ENCODE measurements at regions not wholly inside any gene's neighbourhood (a gene's known extent, or its start where the extent isn't known, plus 50 kb on each side); places are given as distances from the start of the nearest gene placed in this dataset.
"Not testable (repeated sequence)": the region's sequence is repeated elsewhere in the genome, so short reads cannot be mapped to it uniquely, and the experiment has no call there.

- DNase-seq (ENCODE audit: low spot score) = no peak
- no peak overlapping the region for H3K4me3 Mint-ChIP-seq
- H3K27ac Mint-ChIP-seq = no peak overlapping the region
- H3K9me3 Mint-ChIP-seq = peaks cover 27% of the 10 kb centered on the region
- no peaks in the 10 kb centered on the region for H3K27me3 Mint-ChIP-seq (ENCODE audit: low read depth)
- no peaks in the 10 kb centered on the region for H3K4me1 Mint-ChIP-seq (ENCODE audit: low read depth)
- no peaks in the 10 kb centered on the region for H3K36me3 Mint-ChIP-seq (ENCODE audit: low read depth)
Measured at GRCh38 chr14:48333221-48333920, 658.0 kb upstream of the MDGA2 start.

DNA sequence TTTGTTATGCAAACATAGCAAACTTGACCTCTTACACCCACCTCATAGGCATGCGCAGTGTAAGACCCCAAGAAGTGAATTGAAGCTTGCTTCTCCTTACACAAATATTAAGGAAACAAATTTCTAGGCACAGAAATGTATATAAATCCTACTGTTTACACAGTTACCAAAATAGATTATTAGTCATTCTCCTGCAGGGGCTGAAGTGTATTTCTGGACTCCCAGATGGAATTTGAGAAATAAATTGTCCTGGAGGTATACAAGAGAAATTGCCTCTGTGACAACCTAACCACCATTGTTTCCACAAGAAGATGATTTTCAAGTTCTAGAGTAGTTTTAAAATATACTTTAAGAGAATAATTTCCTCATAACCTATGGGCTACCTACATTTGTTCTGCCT, 656.0 kb upstream of the MDGA2 start:
- H3K27ac Mint-ChIP-seq = no peak overlapping the region
- H3K27me3 Mint-ChIP-seq (ENCODE audit: low read depth) = no peaks in the 10 kb centered on the region
- no peak overlapping the region for H3K4me3 Mint-ChIP-seq
- DNase-seq (ENCODE audit: low spot score) = no peak
- H3K36me3 Mint-ChIP-seq (ENCODE audit: low read depth) = no peaks in the 10 kb centered on the region
- peaks cover 22% of the 10 kb centered on the region for H3K9me3 Mint-ChIP-seq
- H3K4me1 Mint-ChIP-seq (ENCODE audit: low read depth) = no peaks in the 10 kb centered on the region

DNA sequence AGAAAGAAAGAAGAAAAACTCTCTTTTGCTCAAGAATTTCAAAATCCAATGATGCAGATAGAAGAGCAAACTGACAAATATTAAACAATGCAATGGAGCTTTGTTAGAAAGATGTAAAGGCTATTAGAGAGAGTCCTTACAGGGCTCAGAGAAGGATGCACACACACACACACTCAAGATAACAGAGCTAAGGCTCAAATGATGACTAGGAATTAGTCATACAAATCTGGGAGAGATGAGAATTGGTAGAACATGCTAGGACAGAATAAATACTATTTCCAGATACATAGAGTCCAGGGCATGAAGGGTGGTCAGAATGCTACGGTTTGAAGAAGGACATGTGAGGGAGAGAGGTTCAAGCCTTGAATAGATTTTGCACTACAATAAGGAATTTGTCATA, 650.1 kb upstream of the MDGA2 start:
- no peak overlapping the region for H3K27ac Mint-ChIP-seq
- no peaks in the 10 kb centered on the region for H3K27me3 Mint-ChIP-seq (ENCODE audit: low read depth)
- no peaks in the 10 kb centered on the region for H3K4me1 Mint-ChIP-seq (ENCODE audit: low read depth)
- DNase-seq (ENCODE audit: low spot score) = no peak
- H3K36me3 Mint-ChIP-seq (ENCODE audit: low read depth) = no peaks in the 10 kb centered on the region
- H3K9me3 Mint-ChIP-seq = peaks cover 19% of the 10 kb centered on the region
- H3K4me3 Mint-ChIP-seq = no peak overlapping the region

GRCh38 chr14:48323665-48324064, 648.3 kb upstream of the MDGA2 start:
- DNase-seq (ENCODE audit: low spot score) = no peak
- Mint-ChIP-seq H3K4me3 (no peak overlapping the region), H3K4me1 (ENCODE audit: low read depth) (no peaks in the 10 kb centered on the region), H3K27me3 (ENCODE audit: low read depth) (no peaks in the 10 kb centered on the region), H3K27ac (no peak overlapping the region), H3K36me3 (ENCODE audit: low read depth) (no peaks in the 10 kb centered on the region), H3K9me3 (peaks cover 24% of the 10 kb centered on the region)

GRCh38 chr14:48319823-48320222, 644.4 kb upstream of the MDGA2 start:
- Mint-ChIP-seq H3K4me3 (no peak overlapping the region), H3K9me3 (peaks cover 21% of the 10 kb centered on the region), H3K36me3 (ENCODE audit: low read depth) (no peaks in the 10 kb centered on the region), H3K27me3 (ENCODE audit: low read depth) (no peaks in the 10 kb centered on the region), H3K27ac (no peak overlapping the region), H3K4me1 (ENCODE audit: low read depth) (no peaks in the 10 kb centered on the region)
- no peak for DNase-seq (ENCODE audit: low spot score)

DNA sequence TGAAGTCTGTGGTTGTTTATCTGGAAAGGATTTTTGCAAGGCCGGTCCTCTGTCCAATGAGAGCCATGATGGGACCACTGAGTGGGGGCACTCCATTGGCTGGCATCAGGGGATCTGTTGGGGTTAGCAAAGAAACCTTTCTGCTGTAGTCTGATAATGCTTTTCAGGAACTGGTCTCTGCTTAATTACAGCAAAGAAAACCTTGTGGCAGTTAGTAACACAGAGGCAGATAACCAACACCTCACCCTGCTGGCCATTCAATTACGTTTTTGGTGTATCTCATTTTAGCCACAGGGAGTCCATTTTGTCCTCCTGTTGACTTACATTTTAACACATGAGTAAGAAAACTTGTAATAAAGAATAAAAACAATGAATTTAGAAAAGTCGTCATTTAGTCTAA, 629.3 kb upstream of the MDGA2 start:
- Mint-ChIP-seq H3K36me3 (ENCODE audit: low read depth) (no peaks in the 10 kb centered on the region), H3K4me3 (no peak overlapping the region), H3K4me1 (ENCODE audit: low read depth) (no peaks in the 10 kb centered on the region), H3K27me3 (ENCODE audit: low read depth) (no peaks in the 10 kb centered on the region), H3K9me3 (peaks cover 21% of the 10 kb centered on the region), H3K27ac (no peak overlapping the region)
- no peak for DNase-seq (ENCODE audit: low spot score)

DNA sequence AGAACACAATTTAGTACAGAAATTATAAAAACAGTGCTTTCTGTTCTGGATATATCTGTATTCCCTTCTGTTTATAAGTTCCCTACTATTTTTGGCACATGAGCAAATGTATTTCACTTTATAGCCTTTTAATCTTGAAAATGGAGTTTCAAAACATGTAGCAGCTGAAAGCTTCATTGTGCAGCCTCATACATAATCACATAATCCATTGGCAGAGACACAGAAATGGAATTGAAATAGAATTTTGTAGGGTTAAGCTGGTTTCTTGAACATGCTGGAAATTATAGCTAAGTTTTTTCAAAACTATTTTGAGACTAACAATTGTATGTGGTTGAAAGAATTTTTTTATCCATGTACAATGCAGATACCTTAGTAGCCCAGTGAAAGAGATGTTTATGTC, 614.3 kb upstream of the MDGA2 start:
- Mint-ChIP-seq H3K9me3 (peaks cover 13% of the 10 kb centered on the region), H3K27ac (no peak overlapping the region), H3K27me3 (ENCODE audit: low read depth) (no peaks in the 10 kb centered on the region), H3K4me3 (no peak overlapping the region), H3K36me3 (ENCODE audit: low read depth) (no peaks in the 10 kb centered on the region), H3K4me1 (ENCODE audit: low read depth) (no peaks in the 10 kb centered on the region)
- DNase-seq (ENCODE audit: low spot score) = no peak

GRCh38 chr14:48285217-48285616, 609.8 kb upstream of the MDGA2 start:
- not testable (repeated sequence) for H3K4me1 Mint-ChIP-seq (ENCODE audit: low read depth); DNase-seq (ENCODE audit: low spot score); H3K36me3 Mint-ChIP-seq (ENCODE audit: low read depth); H3K27ac Mint-ChIP-seq; H3K4me3 Mint-ChIP-seq; H3K27me3 Mint-ChIP-seq (ENCODE audit: low read depth)
- H3K9me3 Mint-ChIP-seq = peaks cover 29% of the 10 kb centered on the region

DNA sequence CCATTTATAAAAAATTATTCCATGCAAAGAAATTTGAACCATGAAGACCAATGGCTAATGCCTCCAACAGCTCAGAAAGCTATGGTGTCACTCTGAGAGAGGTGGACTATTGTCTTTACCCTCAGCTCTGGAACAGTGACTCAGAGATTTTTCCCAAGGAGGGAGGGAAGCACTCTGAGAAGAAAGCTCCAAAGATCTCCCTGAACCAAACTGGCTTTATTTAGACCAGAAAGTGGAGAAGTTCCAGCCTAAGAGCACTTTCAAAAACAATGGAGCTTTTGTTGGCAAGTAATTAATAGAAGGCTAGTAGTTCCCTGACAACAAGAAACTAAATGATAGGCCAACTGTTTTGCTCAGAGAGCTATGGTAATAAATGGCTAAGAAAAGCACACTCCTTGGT, 599.9 kb upstream of the MDGA2 start:
- no peaks in the 10 kb centered on the region for H3K4me1 Mint-ChIP-seq (ENCODE audit: low read depth)
- no peak overlapping the region for H3K27ac Mint-ChIP-seq
- peaks cover 32% of the 10 kb centered on the region for H3K9me3 Mint-ChIP-seq
- DNase-seq (ENCODE audit: low spot score) = no peak
- H3K36me3 Mint-ChIP-seq (ENCODE audit: low read depth) = no peaks in the 10 kb centered on the region
- no peak overlapping the region for H3K4me3 Mint-ChIP-seq
- no peaks in the 10 kb centered on the region for H3K27me3 Mint-ChIP-seq (ENCODE audit: low read depth)

GRCh38 chr14:48274826-48275225, 599.4 kb upstream of the MDGA2 start:
- Mint-ChIP-seq H3K36me3 (ENCODE audit: low read depth) (no peaks in the 10 kb centered on the region), H3K4me3 (no peak overlapping the region), H3K27me3 (ENCODE audit: low read depth) (no peaks in the 10 kb centered on the region), H3K4me1 (ENCODE audit: low read depth) (no peaks in the 10 kb centered on the region), H3K27ac (no peak overlapping the region), H3K9me3 (peaks cover 32% of the 10 kb centered on the region)
- DNase-seq (ENCODE audit: low spot score) = no peak

- not testable (repeated sequence) for H3K4me1 Mint-ChIP-seq (ENCODE audit: low read depth); DNase-seq (ENCODE audit: low spot score); H3K4me3 Mint-ChIP-seq; H3K27ac Mint-ChIP-seq; H3K27me3 Mint-ChIP-seq (ENCODE audit: low read depth); H3K36me3 Mint-ChIP-seq (ENCODE audit: low read depth)
- H3K9me3 Mint-ChIP-seq = peaks cover 22% of the 10 kb centered on the region
Measured at GRCh38 chr14:48267926-48268325, 592.5 kb upstream of the MDGA2 start.

DNA sequence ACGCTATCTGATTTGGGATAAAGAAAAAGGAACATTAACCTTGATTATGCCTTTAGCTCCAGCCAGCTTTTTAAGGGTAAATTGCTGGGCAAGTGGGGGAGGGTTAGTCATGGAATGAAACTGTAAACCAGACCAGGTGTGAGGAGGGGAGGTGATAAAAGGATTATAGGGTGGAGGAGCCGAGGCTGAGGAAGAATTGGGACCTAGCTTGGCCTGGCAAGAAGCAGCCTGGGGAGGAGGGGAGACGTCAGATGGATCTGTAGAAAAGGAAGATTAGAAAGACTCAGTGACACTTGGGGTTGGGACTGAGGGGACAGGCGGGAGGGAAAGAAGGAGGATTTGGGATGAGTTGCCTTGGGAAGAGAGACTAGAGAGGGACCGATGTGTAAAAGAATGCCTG, 590.8 kb upstream of the MDGA2 start:
- not testable (repeated sequence) for H3K4me1 Mint-ChIP-seq (ENCODE audit: low read depth)

DNA sequence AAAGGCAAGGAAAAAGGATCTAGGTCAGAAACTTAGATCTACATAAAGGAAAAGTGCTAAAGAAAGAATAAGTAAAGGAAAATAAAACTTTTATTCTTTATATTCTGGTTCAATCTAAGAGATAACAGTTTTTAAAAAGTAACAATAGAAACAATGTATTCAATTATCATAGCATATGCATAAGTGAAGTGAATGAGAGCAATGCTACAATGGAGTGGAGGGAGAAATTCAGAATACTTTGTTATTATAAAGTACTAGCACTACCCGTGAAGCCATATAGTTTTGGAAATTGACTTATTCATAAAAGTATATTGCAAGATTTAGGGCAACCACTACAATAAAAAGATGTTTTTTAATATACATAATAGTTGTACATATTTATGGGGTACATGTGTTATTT, 586.0 kb upstream of the MDGA2 start:
- Mint-ChIP-seq H3K36me3 (ENCODE audit: low read depth) (no peaks in the 10 kb centered on the region), H3K27ac (no peak overlapping the region), H3K4me3 (no peak overlapping the region), H3K4me1 (ENCODE audit: low read depth) (no peaks in the 10 kb centered on the region), H3K9me3 (peaks cover 35% of the 10 kb centered on the region), H3K27me3 (ENCODE audit: low read depth) (no peaks in the 10 kb centered on the region)
- no peak for DNase-seq (ENCODE audit: low spot score)

More for the DNA sequence above, 590.8 kb upstream of the MDGA2 start:
- not testable (repeated sequence) for DNase-seq (ENCODE audit: low spot score); H3K4me3 Mint-ChIP-seq; H3K27ac Mint-ChIP-seq; H3K27me3 Mint-ChIP-seq (ENCODE audit: low read depth); H3K36me3 Mint-ChIP-seq (ENCODE audit: low read depth)
- peaks cover 29% of the 10 kb centered on the region for H3K9me3 Mint-ChIP-seq

DNA sequence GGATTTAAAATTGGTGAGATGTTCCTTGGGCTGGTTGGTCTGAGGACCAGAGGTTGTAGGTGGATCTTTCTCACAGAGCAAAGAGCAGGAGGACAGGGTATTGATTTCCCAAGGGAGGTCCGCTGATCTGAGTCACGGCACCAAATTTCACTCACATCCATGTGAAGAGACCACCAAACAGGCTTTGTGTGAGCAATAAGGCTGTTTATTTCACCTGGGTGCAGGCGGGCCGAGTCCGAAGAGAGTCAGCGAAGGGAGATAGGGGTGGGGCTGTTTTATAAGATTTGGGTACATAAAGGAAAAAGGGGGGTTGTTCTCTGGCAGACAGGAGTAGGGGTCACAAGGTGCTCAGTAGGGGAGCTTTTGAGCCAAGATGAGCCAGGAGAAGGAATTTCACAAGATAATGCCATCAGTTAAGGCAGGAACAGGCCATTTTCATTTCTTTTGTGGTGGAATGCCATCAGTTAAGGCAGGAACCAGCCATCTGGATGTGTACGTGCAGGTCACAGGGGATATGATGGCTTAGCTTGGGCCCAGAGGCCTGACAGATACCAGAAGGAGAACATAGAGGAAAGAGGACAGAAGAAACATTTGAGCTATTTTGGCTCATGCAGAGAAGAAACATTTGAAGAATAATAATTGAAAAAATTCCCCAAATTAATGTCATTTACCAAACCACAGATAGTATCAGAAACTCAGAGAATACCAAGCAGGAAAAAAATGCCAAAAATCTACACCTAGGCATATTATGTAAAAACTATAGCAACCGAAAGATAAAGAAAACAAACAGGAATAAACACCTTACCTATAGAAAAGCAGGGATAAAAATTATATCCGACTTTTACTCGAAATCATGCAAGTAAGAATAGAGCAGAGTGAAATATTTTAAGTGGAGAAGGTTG, 585.2 kb upstream of the MDGA2 start:
- H3K27me3 Mint-ChIP-seq (ENCODE audit: low read depth); DNase-seq (ENCODE audit: low spot score); H3K4me3 Mint-ChIP-seq; H3K36me3 Mint-ChIP-seq (ENCODE audit: low read depth); H3K4me1 Mint-ChIP-seq (ENCODE audit: low read depth); H3K27ac Mint-ChIP-seq: not testable (repeated sequence)
- peaks cover 30% of the 10 kb centered on the region for H3K9me3 Mint-ChIP-seq
